OCI-LY7 (cell line): ENCODE measurements at regions not wholly inside any gene's neighbourhood (a gene's known extent, or its start where the extent isn't known, plus 50 kb on each side); places are given as distances from the start of the nearest gene placed in this dataset.
"Not testable (repeated sequence)": the region's sequence is repeated elsewhere in the genome, so short reads cannot be mapped to it uniquely, and the experiment has no call there.

Experiments used
- BruUV-seq: library from RNA; stranded (reverse); fragments of 400-500 nt; replicated peaks from 2 replicates; lab custom pipeline; 2021; lab: Mats Ljungman, UMichigan
- CTCF ChIA-PET: fragments of 300-600 bp; sonication (Branson Sonifier 250); formaldehyde crosslinking; loops from one replicate; lab custom pipeline; 2022; ENCODE audit warnings: antibody characterized with exemption; ENCODE audit not compliant: unreplicated experiment; lab: Charles Lee
- POLR2A ChIA-PET: fragments of 300-600 bp; sonication (Branson Sonifier 250); formaldehyde crosslinking; loops from one replicate; lab custom pipeline; 2022; ENCODE audit warnings: antibody characterized with exemption; lab: Charles Lee
- DNase-seq: peaks from one replicate; pipeline ENCODE4 v3.0.0-alpha.2; 2015; ENCODE audit warnings: low spot score
- H2AFZ ChIP-seq: fragments of 200-600 bp; sonication (generic), shearing (Covaris generic); 2 replicates; pipeline ENCODE4 v1.6.1; 2014; ENCODE audit warnings: mild to moderate bottlenecking, antibody characterized with exemption, low read length, moderate library complexity
- H3K27ac ChIP-seq: fragments of 200-600 bp; sonication (generic); 2 replicates; pipeline ENCODE4 v1.5.1; 2014; ENCODE audit warnings: mixed run types, low read depth, mild to moderate bottlenecking, moderate library complexity, low read length, inconsistent platforms; ENCODE audit not compliant: poor library complexity, severe bottlenecking
- H3K36me3 ChIP-seq: fragments of 200-600 bp; sonication (generic); 2 replicates; pipeline ENCODE4 v1.6.1; 2014; ENCODE audit warnings: mild to moderate bottlenecking, antibody characterized with exemption, low read length, moderate library complexity, mixed read lengths; ENCODE audit not compliant: insufficient read depth
- H3K4me1 ChIP-seq: fragments of 200-600 bp; sonication (generic); 2 replicates; pipeline ENCODE4 v1.5.1; 2014; ENCODE audit warnings: mild to moderate bottlenecking, low read length; ENCODE audit not compliant: insufficient read depth, poor library complexity, severe bottlenecking
- H3K4me2 ChIP-seq: fragments of 200-600 bp; sonication (generic); 2 replicates; pipeline ENCODE4 v1.6.1; 2014; ENCODE audit warnings: mild to moderate bottlenecking, low read length
- H3K4me3 ChIP-seq: fragments of 200-600 bp; sonication (generic); 2 replicates; pipeline ENCODE4 v1.5.1; 2014; ENCODE audit warnings: mild to moderate bottlenecking, low read depth, low read length; ENCODE audit not compliant: poor library complexity, severe bottlenecking
- H3K79me2 ChIP-seq: fragments of 200-600 bp; sonication (generic); 2 replicates; pipeline ENCODE4 v1.6.1; 2016; ENCODE audit warnings: low read depth, mild to moderate bottlenecking, low read length, moderate library complexity, mixed read lengths; ENCODE audit not compliant: insufficient read depth
- H3K9me2 ChIP-seq: fragments of 200-600 bp; sonication (generic); 2 replicates; pipeline ENCODE4 v1.6.1; 2016; ENCODE audit warnings: mild to moderate bottlenecking, low read length, mixed read lengths; ENCODE audit not compliant: insufficient read depth
- H3K9me3 ChIP-seq: fragments of 200-600 bp; sonication (generic); 2 replicates; pipeline ENCODE4 v1.6.1; 2014; ENCODE audit warnings: mild to moderate bottlenecking, mixed run types, low read length, mixed read lengths
- H4K20me1 ChIP-seq: fragments of 200-600 bp; sonication (generic); 2 replicates; pipeline ENCODE4 v1.6.1; 2014; ENCODE audit warnings: mild to moderate bottlenecking, antibody characterized with exemption, low read length, moderate library complexity, mixed read lengths; ENCODE audit not compliant: insufficient read depth
- CTCF ChIP-seq: fragments of 200-600 bp; sonication (generic); conservative IDR thresholded peaks from 2 replicates; pipeline ENCODE4 v1.5.1; 2014; ENCODE audit warnings: mild to moderate bottlenecking, antibody characterized with exemption, low read length, moderate library complexity, mixed read lengths
- EZH2phosphoT487 ChIP-seq: fragments of 200-600 bp; sonication (generic); IDR thresholded peaks from 2 replicates; pipeline ENCODE4 v1.6.1; 2018; ENCODE audit warnings: low read depth, borderline replicate concordance, mild to moderate bottlenecking, mixed run types, antibody characterized with exemption, low read length, moderate library complexity, mixed read lengths
- intact Hi-C: fragments of 100-400 bp; cut with micrococcal nuclease; formaldehyde crosslinking; loops from one replicate; pipeline ENCODE4 v1.10.0; 2022; ENCODE audit not compliant: unreplicated experiment

GRCh38 chr5:98320343-98320742 lies 453.1 kb upstream of the RGMB start:
- intact Hi-C loops = no loop called here
- Histone ChIP-seq H3K36me3 (no peaks in the 10 kb centered on the region), H4K20me1 (no peaks in the 10 kb centered on the region), H3K4me3 (no peak overlapping the region), H3K27ac (no peak overlapping the region), H3K79me2 (no peaks in the 10 kb centered on the region), H3K9me3 (no peaks in the 10 kb centered on the region), H3K4me2 (no peak overlapping the region), H3K4me1 (no peaks in the 10 kb centered on the region), H3K9me2 (no peaks in the 10 kb centered on the region), H2AFZ (no peak overlapping the region)
- CTCF ChIA-PET = no interaction called here
- TF ChIP-seq EZH2phosphoT487 (no peak), CTCF (no peak)
- POLR2A ChIA-PET = no interaction called here
- DNase-seq = no peak
- BruUV-seq = no TSS peak

GRCh38 chr5:98321361-98321760 lies 452.1 kb upstream of the RGMB start:
- Histone ChIP-seq H3K4me3 (no peak overlapping the region), H3K4me1 (no peaks in the 10 kb centered on the region), H3K9me2 (no peaks in the 10 kb centered on the region), H3K27ac (no peak overlapping the region), H3K4me2 (no peak overlapping the region), H3K36me3 (no peaks in the 10 kb centered on the region), H2AFZ (no peak overlapping the region), H4K20me1 (no peaks in the 10 kb centered on the region), H3K79me2 (no peaks in the 10 kb centered on the region), H3K9me3 (no peaks in the 10 kb centered on the region)
- CTCF ChIA-PET = no interaction called here
- DNase-seq = no peak
- TF ChIP-seq EZH2phosphoT487 = no peak
- no peak for TF ChIP-seq CTCF
- intact Hi-C loops = no loop called here
- POLR2A ChIA-PET = no interaction called here
- no TSS peak for BruUV-seq

- H3K27ac ChIP-seq, H3K4me3 ChIP-seq, H3K9me3 ChIP-seq, H2AFZ ChIP-seq, DNase-seq, H4K20me1 ChIP-seq, H3K36me3 ChIP-seq, intact Hi-C loops, H3K4me2 ChIP-seq, BruUV-seq, H3K9me2 ChIP-seq, H3K79me2 ChIP-seq, CTCF ChIA-PET, H3K4me1 ChIP-seq, POLR2A ChIA-PET: not testable (repeated sequence)
These were observed 448.3 kb upstream of the RGMB start for GRCh38 chr5:98325187-98325586.
